H9 (cell line): ENCODE measurements at regions not wholly inside any gene's neighbourhood (a gene's known extent, or its start where the extent isn't known, plus 50 kb on each side); places are given as distances from the start of the nearest gene placed in this dataset.

Experiments
- DNase-seq: peaks from one replicate; pipeline ENCODE4 v3.0.0-alpha.2; 2017
- H2AFZ ChIP-seq: one replicate; pipeline ENCODE4 v1.6.1; 2013; ENCODE audit warnings: mild to moderate bottlenecking, low read length, control low read depth, moderate library complexity
- H2AK5ac ChIP-seq: 2 replicates; pipeline ENCODE4 v1.6.1; 2013; ENCODE audit warnings: low read length, control low read depth, mixed read lengths; ENCODE audit not compliant: insufficient read length
- H2BK120ac ChIP-seq: one replicate; pipeline ENCODE4 v1.6.1; 2013; ENCODE audit warnings: low read depth, mild to moderate bottlenecking, low read length, control low read depth, inconsistent platforms; ENCODE audit not compliant: poor library complexity, severe bottlenecking
- H2BK12ac ChIP-seq: 2 replicates; pipeline ENCODE4 v1.6.1; 2013; ENCODE audit warnings: low read length, control low read depth, mixed read lengths, low read depth; ENCODE audit not compliant: insufficient read length
- H2BK15ac ChIP-seq: 2 replicates; pipeline ENCODE4 v1.6.1; 2013; ENCODE audit warnings: low read depth, low read length, control low read depth
- H2BK20ac ChIP-seq: one replicate; pipeline ENCODE4 v1.6.1; 2013; ENCODE audit warnings: low read depth, mild to moderate bottlenecking, low read length, control low read depth, inconsistent platforms; ENCODE audit not compliant: poor library complexity, severe bottlenecking
- H2BK5ac ChIP-seq: 2 replicates; pipeline ENCODE4 v1.6.1; 2013; ENCODE audit warnings: low read length, control low read depth, mixed read lengths; ENCODE audit not compliant: insufficient read length
- H3K14ac ChIP-seq: 2 replicates; pipeline ENCODE4 v1.6.1; 2013; ENCODE audit warnings: low read length, control low read depth; ENCODE audit not compliant: insufficient read depth
- H3K18ac ChIP-seq: 2 replicates; pipeline ENCODE4 v1.6.1; 2013; ENCODE audit warnings: low read depth, mild to moderate bottlenecking, mixed read lengths, low read length, control low read depth; ENCODE audit not compliant: insufficient read length
- H3K23ac ChIP-seq: 2 replicates; pipeline ENCODE4 v1.6.1; 2013; ENCODE audit warnings: low read length, control low read depth, mixed read lengths, low read depth; ENCODE audit not compliant: insufficient read length
- H3K23me2 ChIP-seq: 2 replicates; pipeline ENCODE4 v1.6.1; 2013; ENCODE audit warnings: low read depth, mild to moderate bottlenecking, mixed read lengths, low read length, control low read depth; ENCODE audit not compliant: insufficient read length, poor library complexity, severe bottlenecking
- H3K27ac ChIP-seq: 2 replicates; pipeline ENCODE4 v1.5.1; 2013; ENCODE audit warnings: low read length, control low read depth, mixed read lengths, low read depth; ENCODE audit not compliant: insufficient read length
- H3K27me3 ChIP-seq: 2 replicates; pipeline ENCODE4 v1.6.1; 2013; ENCODE audit warnings: low read length, control low read depth, inconsistent platforms; ENCODE audit not compliant: insufficient read depth
- H3K4ac ChIP-seq: 2 replicates; pipeline ENCODE4 v1.6.1; 2013; ENCODE audit warnings: low read depth, mild to moderate bottlenecking, control low read depth, inconsistent platforms, low read length, moderate library complexity
- H3K4me1 ChIP-seq: 2 replicates; pipeline ENCODE4 v1.6.1; 2013; ENCODE audit warnings: low read length, control low read depth, inconsistent platforms; ENCODE audit not compliant: insufficient read depth
- H3K4me2 ChIP-seq: 2 replicates; pipeline ENCODE4 v1.6.1; 2013; ENCODE audit warnings: low read length, control low read depth, mixed read lengths; ENCODE audit not compliant: insufficient read length, insufficient read depth
- H3K56ac ChIP-seq: 2 replicates; pipeline ENCODE4 v1.6.1; 2013; ENCODE audit warnings: low read depth, mild to moderate bottlenecking, mixed read lengths, low read length, control low read depth; ENCODE audit not compliant: insufficient read length
- H3K79me1 ChIP-seq: 2 replicates; pipeline ENCODE4 v1.6.1; 2013; ENCODE audit warnings: low read depth, mild to moderate bottlenecking, moderate library complexity, low read length, control low read depth, inconsistent platforms; ENCODE audit not compliant: insufficient read depth, poor library complexity, severe bottlenecking
- H3K79me2 ChIP-seq: 2 replicates; pipeline ENCODE4 v1.6.1; 2013; ENCODE audit warnings: low read length, control low read depth, inconsistent platforms; ENCODE audit not compliant: insufficient read depth
- H3K9ac ChIP-seq: 2 replicates; pipeline ENCODE4 v1.6.1; 2013; ENCODE audit warnings: low read length, control low read depth, mixed read lengths; ENCODE audit not compliant: insufficient read length; ENCODE audit errors: extremely low read depth
- H3K9me3 ChIP-seq: one replicate; pipeline ENCODE4 v1.6.1; 2013; ENCODE audit warnings: low read depth, low read length, inconsistent platforms; ENCODE audit not compliant: control insufficient read depth
- H3T11ph ChIP-seq: one replicate; pipeline ENCODE4 v1.6.1; 2013; ENCODE audit warnings: mild to moderate bottlenecking, low read length, control low read depth, inconsistent platforms
- H4K20me1 ChIP-seq: one replicate; pipeline ENCODE4 v1.6.1; 2013; ENCODE audit not compliant: control insufficient read depth, insufficient read length, insufficient read depth
- H4K5ac ChIP-seq: 2 replicates; pipeline ENCODE4 v1.6.1; 2013; ENCODE audit warnings: low read depth, mild to moderate bottlenecking, mixed read lengths, low read length, control low read depth; ENCODE audit not compliant: insufficient read length
- H4K8ac ChIP-seq: replicated peaks from 2 replicates; pipeline ENCODE4 v1.6.1; 2013; ENCODE audit warnings: low read length, control low read depth, mixed read lengths, low read depth; ENCODE audit not compliant: insufficient read length
- H4K91ac ChIP-seq: 2 replicates; pipeline ENCODE4 v1.6.1; 2013; ENCODE audit warnings: low read depth, mild to moderate bottlenecking, moderate library complexity, mixed read lengths, low read length, control low read depth; ENCODE audit not compliant: insufficient read length
- H3K27ac Mint-ChIP-seq, 3 experiments: 2 replicates in 2 of 3; 3 replicates in 1 of 3; pipeline ENCODE4 v1.8.0; 2020 to 2021; ENCODE audit warnings: mixed read lengths in 3 of 3, mild to moderate bottlenecking in 1 of 3, moderate library complexity in 1 of 3
- H3K27me3 Mint-ChIP-seq: 2 replicates; pipeline ENCODE4 v1.8.0; 2021; ENCODE audit warnings: low read depth, mild to moderate bottlenecking, moderate library complexity, mixed read lengths
- H3K36me3 Mint-ChIP-seq, 3 experiments: 2 replicates in 2 of 3; 3 replicates in 1 of 3; pipeline ENCODE4 v1.8.0; 2020 to 2021; ENCODE audit warnings: low read depth in 3 of 3, mixed read lengths in 3 of 3; ENCODE audit not compliant: insufficient read depth in 1 of 3
- H3K4me1 Mint-ChIP-seq, 2 experiments: 2 replicates each; pipeline ENCODE4 v1.8.0; 2020; ENCODE audit warnings: mixed read lengths in 2 of 2
- H3K4me3 Mint-ChIP-seq, 2 experiments: 2 replicates in 1 of 2; 3 replicates in 1 of 2; pipeline ENCODE4 v1.8.0; 2020 to 2021; ENCODE audit warnings: mild to moderate bottlenecking in 2 of 2, mixed read lengths in 2 of 2, moderate library complexity in 1 of 2
- H3K9me3 Mint-ChIP-seq, 2 experiments: 2 replicates in 1 of 2; 3 replicates in 1 of 2; pipeline ENCODE4 v1.8.0; 2020; ENCODE audit warnings: mild to moderate bottlenecking in 2 of 2, mixed read lengths in 2 of 2, moderate library complexity in 1 of 2
- CTCF ChIP-seq: fragments of 200-600 bp; sonication (generic); conservative IDR thresholded peaks from 3 replicates; pipeline ENCODE4 v1.8.0; 2021; ENCODE audit warnings: antibody characterized with exemption, mild to moderate bottlenecking
- WGBS: extraction: QIAGEN DNeasy Blood & Tissue Kit; methylation state at CpG from one replicate; pipeline ENCODE4 v1.1.7; 2013; ENCODE audit warnings: missing lambda C conversion rate, low lambda C conversion rate, mixed read lengths; ENCODE audit not compliant: insufficient read length; ENCODE audit errors: extremely low coverage; 5-methylcytosine and 5-hydroxymethylcytosine counted together

- Histone ChIP-seq H3K79me2 (no peaks in the 10 kb centered on the region; the same call in 1 of the 2 replicates), H2BK15ac (no peak overlapping the region), H3K23ac (no peak overlapping the region), H2BK12ac (no peak overlapping the region), H3K4ac (no peak overlapping the region), H2BK5ac (no peak overlapping the region), H3K4me1 (no peaks in the 10 kb centered on the region), H2AK5ac (no peak overlapping the region), H3K27me3 (no peaks in the 10 kb centered on the region), H4K5ac (no peak overlapping the region), H2BK120ac (no peak overlapping the region), H3K56ac (no peak overlapping the region), H3K18ac (no peak overlapping the region), H3K9me3 (no peaks in the 10 kb centered on the region), H4K8ac (no peak overlapping the region), H3K9ac (no peak overlapping the region), H3K23me2 (no peaks in the 10 kb centered on the region), H3K27ac (no peak overlapping the region), H3K4me2 (no peak overlapping the region), H3K14ac (no peak overlapping the region), H2BK20ac (no peak overlapping the region), H4K91ac (no peak overlapping the region), H3K79me1 (no peaks in the 10 kb centered on the region), H4K20me1 (no peaks in the 10 kb centered on the region), H2AFZ (no peak overlapping the region), H3T11ph (no peak overlapping the region)
- no peak overlapping the region for H3K4me3 Mint-ChIP-seq
- H3K27ac Mint-ChIP-seq: 0 out of 7 replicates have a peak overlapping the region, but pooled peaks of 1 of the 3 experiments have one; percentile 16
- no peaks in the 10 kb centered on the region for H3K4me1 Mint-ChIP-seq
- H3K9me3 Mint-ChIP-seq: peaks cover 7 to 10% of the 10 kb centered on the region in 2 experiments
- WGBS: no CpG with 5 or more reads among the region's 11 CpGs
- no peaks in the 10 kb centered on the region for H3K36me3 Mint-ChIP-seq
- no peaks in the 10 kb centered on the region for H3K27me3 Mint-ChIP-seq
- no peak for TF ChIP-seq CTCF
- peak; percentile 28 for DNase-seq
Measured at GRCh38 chr15:31510057-31510456, 183.4 kb downstream of the KLF13 start.
